ENCODE measurements at regions not wholly inside any gene's neighbourhood (a gene's known extent, or its start where the extent isn't known, plus 50 kb on each side); places are given as distances from the start of the nearest gene placed in this dataset.

DNA sequence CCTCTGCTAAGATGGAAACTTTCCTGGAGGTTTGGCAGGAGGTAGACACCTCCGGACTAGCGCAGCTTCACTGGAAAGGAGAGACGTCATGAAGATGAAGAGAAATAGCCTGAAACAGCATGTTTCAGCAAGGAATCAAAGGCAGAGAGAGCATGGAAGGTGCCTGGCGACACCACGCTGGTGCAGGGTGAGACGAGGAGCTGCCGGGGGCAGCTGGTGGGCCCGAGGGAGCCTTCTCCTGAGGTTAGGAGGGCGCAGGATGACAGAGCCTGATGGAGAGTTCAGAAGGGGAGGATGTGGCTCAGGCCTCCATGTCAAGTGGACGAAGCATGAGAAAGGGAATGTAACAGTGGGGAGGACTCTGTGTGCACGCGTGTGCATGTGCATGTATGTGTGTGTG is 113.6 kb downstream of the TPRA1 start:
- Histone ChIP-seq H3K9me3 (no peaks in the 10 kb centered on the region), H3K27me3 (peaks cover 0 to 8% (median 0%) of the 10 kb centered on the region in 9 donors), H3K36me3 (no peaks in the 10 kb centered on the region), H3K4me3 (no peak overlapping the region), H3K27ac (no peak overlapping the region), H3K4me1 (peaks cover 0 to 6% (median 0%) of the 10 kb centered on the region in 12 donors)
- ATAC-seq (no peak), DNase-seq (peak in 1 of 5 donors; percentile 20)
- 80 to 86% (median 81%) methylated on average over 12 of the region's 12 CpGs for WGBS, 4 donors
- TF ChIP-seq POLR2A (IDR thresholded peaks at IDR 0.05) (no peak), CTCF (IDR thresholded peaks at IDR 0.05) (no peak)
- intact Hi-C loops (cut with DNase I) = no loop called here

GRCh38 chr3:127475975-127476705 is 114.4 kb downstream of the TPRA1 start:
- WGBS, 4 donors = 67 to 77% (median 71%) methylated on average over 6 of the region's 6 CpGs
- Histone ChIP-seq H3K4me1 (peaks cover 0 to 6% (median 0%) of the 10 kb centered on the region in 12 donors), H3K9me3 (no peaks in the 10 kb centered on the region), H3K27me3 (peaks cover 0 to 8% (median 0%) of the 10 kb centered on the region in 9 donors), H3K36me3 (no peaks in the 10 kb centered on the region), H3K4me3 (no peak overlapping the region), H3K27ac (no peak overlapping the region)
- intact Hi-C loops (cut with DNase I) = no loop called here
- DNase-seq = no peak
- ATAC-seq = no peak
- TF ChIP-seq CTCF (IDR thresholded peaks at IDR 0.05) (no peak), POLR2A (IDR thresholded peaks at IDR 0.05) (no peak)

- H3K36me3 ChIP-seq = no peaks in the 10 kb centered on the region
- no peak for TF ChIP-seq POLR2A (IDR thresholded peaks at IDR 0.05)
- no peak for TF ChIP-seq CTCF (IDR thresholded peaks at IDR 0.05)
- peaks cover 0 to 8% (median 0%) of the 10 kb centered on the region in 9 donors for H3K27me3 ChIP-seq
- H3K9me3 ChIP-seq = no peaks in the 10 kb centered on the region
- no peak for ATAC-seq
- WGBS, 4 donors = 76 to 83% (median 77%) methylated on average over 6 to 7 of the region's 7 CpGs
- intact Hi-C loops (cut with DNase I) = no loop called here
- peak in 1 of 5 donors; percentile 29 for DNase-seq
- no peak overlapping the region for H3K4me3 ChIP-seq
- no peak overlapping the region for H3K27ac ChIP-seq
- peaks cover 0 to 6% (median 0%) of the 10 kb centered on the region in 12 donors for H3K4me1 ChIP-seq
These were observed 115.1 kb downstream of the TPRA1 start for GRCh38 chr3:127475391-127475790.

DNA sequence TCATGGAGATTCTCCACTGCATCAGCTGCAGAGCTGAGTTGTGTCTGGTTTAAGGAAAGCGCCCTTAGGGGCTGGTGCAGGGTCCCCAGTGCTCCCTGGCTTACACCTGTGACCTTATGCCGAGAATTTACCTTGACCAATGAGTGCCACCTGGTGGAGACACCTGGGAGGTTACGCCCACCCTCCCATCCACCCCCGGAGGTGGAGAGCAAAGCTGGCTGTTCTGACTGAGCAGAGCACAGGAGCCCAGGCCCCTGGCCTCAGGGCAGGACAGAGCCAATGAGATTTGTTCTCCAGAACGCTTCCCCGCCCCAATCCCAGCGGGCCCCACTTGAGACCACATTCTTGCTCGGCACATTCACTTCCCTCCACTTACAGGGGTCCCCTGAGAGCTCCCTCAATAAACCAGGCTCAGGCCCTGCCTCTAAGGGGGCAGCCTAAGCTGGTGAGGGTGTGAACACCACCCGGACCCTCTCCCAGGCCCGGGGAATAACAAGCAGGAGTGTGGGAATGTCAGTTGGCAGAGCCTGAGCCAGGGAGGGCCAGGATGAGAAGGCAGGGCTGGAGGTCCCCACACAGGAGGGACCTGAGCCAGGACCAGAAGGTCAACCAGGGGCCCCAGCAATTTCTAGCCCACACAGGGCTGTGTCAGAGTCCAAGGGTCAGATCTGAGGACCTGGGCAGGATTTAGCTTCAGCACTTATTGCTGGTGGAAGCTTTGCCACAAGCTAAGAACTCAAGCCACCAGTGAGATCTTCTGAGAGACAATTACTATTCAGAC is 117.1 kb downstream of the TPRA1 start:
- Histone ChIP-seq H3K4me3 (no peak overlapping the region), H3K4me1 (no peaks in the 10 kb centered on the region), H3K36me3 (no peaks in the 10 kb centered on the region), H3K9me3 (no peaks in the 10 kb centered on the region), H3K27me3 (peaks cover 0 to 8% (median 0%) of the 10 kb centered on the region in 9 donors), H3K27ac (no peak overlapping the region)
- 39 to 65% (median 53%) methylated on average over 9 to 10 of the region's 10 CpGs for WGBS, 4 donors
- no peak for TF ChIP-seq POLR2A (IDR thresholded peaks at IDR 0.05)
- peak in 3 of 12 donors; percentile 8 to 12 (median 9) for TF ChIP-seq CTCF (IDR thresholded peaks at IDR 0.05)
- peak in 1 of 5 donors; percentile 23 for DNase-seq
- no peak for ATAC-seq
- intact Hi-C loops (cut with DNase I) = no loop called here
